Body of pancreas (tissue), 4 donors: ENCODE measurements at regions not wholly inside any gene's neighbourhood (a gene's known extent, or its start where the extent isn't known, plus 50 kb on each side); places are given as distances from the start of the nearest gene placed in this dataset.

Experiments
- POLR2A ChIP-seq, 3 donors: fragments of 450-650 bp; IDR thresholded peaks; one replicate each; pipeline ENCODE4 v1.6.1; 2016; ENCODE audit warnings: antibody characterized with exemption in 3 of 3, mild to moderate bottlenecking in 2 of 3
- TF ChIP-seq, protein P1 (sequence below), 7 experiments: fragments of 450-650 bp in 4 of 7; fragments of 200-600 bp in 3 of 7; sonication (generic) in 3 of 7; IDR thresholded peaks; one replicate each; pipeline ENCODE4 v1.5.1; 2016 to 2019; ENCODE audit warnings: antibody characterized with exemption in 7 of 7

DNA sequence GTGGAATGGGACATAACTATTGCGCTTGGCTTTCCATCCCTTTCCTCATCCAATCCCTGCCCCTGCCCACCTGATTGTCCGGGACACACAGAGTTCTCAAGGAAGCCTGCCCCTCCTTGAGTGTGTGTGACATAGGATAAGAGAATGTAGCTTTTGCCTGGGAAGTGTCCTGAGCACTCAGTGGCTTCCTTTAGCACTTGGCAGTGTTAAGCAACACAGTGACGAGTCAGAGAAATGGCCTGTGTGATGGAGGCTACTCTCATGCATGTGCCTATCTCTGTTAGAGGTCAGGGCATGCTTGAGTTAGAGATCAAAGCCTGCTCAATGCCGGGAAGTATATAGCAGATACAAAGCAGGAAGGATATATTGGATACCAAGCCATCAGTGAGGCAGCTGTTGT, 289.5 kb downstream of the SIPA1L2 start:
- TF ChIP-seq, protein P1, sequence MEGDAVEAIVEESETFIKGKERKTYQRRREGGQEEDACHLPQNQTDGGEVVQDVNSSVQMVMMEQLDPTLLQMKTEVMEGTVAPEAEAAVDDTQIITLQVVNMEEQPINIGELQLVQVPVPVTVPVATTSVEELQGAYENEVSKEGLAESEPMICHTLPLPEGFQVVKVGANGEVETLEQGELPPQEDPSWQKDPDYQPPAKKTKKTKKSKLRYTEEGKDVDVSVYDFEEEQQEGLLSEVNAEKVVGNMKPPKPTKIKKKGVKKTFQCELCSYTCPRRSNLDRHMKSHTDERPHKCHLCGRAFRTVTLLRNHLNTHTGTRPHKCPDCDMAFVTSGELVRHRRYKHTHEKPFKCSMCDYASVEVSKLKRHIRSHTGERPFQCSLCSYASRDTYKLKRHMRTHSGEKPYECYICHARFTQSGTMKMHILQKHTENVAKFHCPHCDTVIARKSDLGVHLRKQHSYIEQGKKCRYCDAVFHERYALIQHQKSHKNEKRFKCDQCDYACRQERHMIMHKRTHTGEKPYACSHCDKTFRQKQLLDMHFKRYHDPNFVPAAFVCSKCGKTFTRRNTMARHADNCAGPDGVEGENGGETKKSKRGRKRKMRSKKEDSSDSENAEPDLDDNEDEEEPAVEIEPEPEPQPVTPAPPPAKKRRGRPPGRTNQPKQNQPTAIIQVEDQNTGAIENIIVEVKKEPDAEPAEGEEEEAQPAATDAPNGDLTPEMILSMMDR (IDR thresholded peaks at IDR 0.05) = no peak
- TF ChIP-seq POLR2A (IDR thresholded peaks at IDR 0.05) = no peak
